IMR-90 (cell line): ENCODE measurements at regions not wholly inside any gene's neighbourhood (a gene's known extent, or its start where the extent isn't known, plus 50 kb on each side); places are given as distances from the start of the nearest gene placed in this dataset.

ENCODE experiments used
- ATAC-seq: fragments of 200-7000 bp; cut with Tn5 transposase; 2 replicates; pipeline ENCODE4 v1.9.1; 2020; ENCODE audit warnings: low read depth, mild to moderate bottlenecking, moderate library complexity
- BruUV-seq: library from RNA; stranded (reverse); fragments of 400-500 nt; replicated peaks from 2 replicates; lab custom pipeline; 2021; lab: Mats Ljungman, UMichigan
- CTCF ChIA-PET: fragments of 300-600 bp; formaldehyde crosslinking; extraction: SDS; loops from one replicate; lab custom pipeline; 2021; ENCODE audit warnings: antibody characterized with exemption; lab: Yijun Ruan, JAX
- POLR2A ChIA-PET: fragments of 300-600 bp; sonication (Branson Sonifier 250); formaldehyde crosslinking; loops from one replicate; lab custom pipeline; 2022; ENCODE audit warnings: antibody characterized with exemption; ENCODE audit not compliant: unreplicated experiment; lab: Charles Lee
- DNase-seq: peaks from one replicate; pipeline ENCODE4 v3.0.0; 2013
- H2AFZ ChIP-seq: replicated peaks from 2 replicates; pipeline ENCODE3; 2013; ENCODE audit warnings: low read length, mild to moderate bottlenecking; ENCODE audit not compliant: poor library complexity
- H2AK5ac ChIP-seq: 2 replicates; pipeline ENCODE4 v1.6.1; 2013; ENCODE audit warnings: low read depth, low read length, inconsistent platforms
- H2AK9ac ChIP-seq: replicated peaks from 2 replicates; pipeline ENCODE3; 2013; ENCODE audit warnings: mild to moderate bottlenecking, low read depth, low read length, moderate library complexity; ENCODE audit not compliant: poor library complexity
- H2BK120ac ChIP-seq: 2 replicates; pipeline ENCODE4 v1.6.1; 2013; ENCODE audit warnings: low read depth, low read length, inconsistent platforms
- H2BK15ac ChIP-seq: 3 replicates; pipeline ENCODE4 v1.6.1; 2013; ENCODE audit warnings: low read depth, low read length, inconsistent platforms
- H2BK20ac ChIP-seq: 2 replicates; pipeline ENCODE4 v1.6.1; 2013; ENCODE audit warnings: low read depth, mild to moderate bottlenecking, inconsistent platforms, low read length, moderate library complexity
- H2BK5ac ChIP-seq: 2 replicates; pipeline ENCODE4 v1.6.1; 2013; ENCODE audit warnings: mild to moderate bottlenecking, low read depth, low read length, inconsistent platforms; ENCODE audit not compliant: poor library complexity, severe bottlenecking
- H3K14ac ChIP-seq: replicated peaks from 2 replicates; pipeline ENCODE4 v1.6.1; 2013; ENCODE audit warnings: low read depth, low read length, inconsistent platforms
- H3K18ac ChIP-seq: 2 replicates; pipeline ENCODE4 v1.6.1; 2013; ENCODE audit warnings: low read depth, low read length, control low read depth
- H3K23ac ChIP-seq: 2 replicates; pipeline ENCODE4 v1.6.1; 2013; ENCODE audit warnings: low read depth, low read length, inconsistent platforms
- H3K27ac ChIP-seq: 2 replicates; pipeline ENCODE4 v1.5.1; 2013; ENCODE audit warnings: mild to moderate bottlenecking, control low read depth, low read length; ENCODE audit not compliant: insufficient read depth
- H3K27me3 ChIP-seq: 2 replicates; pipeline ENCODE4 v1.6.1; 2013; ENCODE audit warnings: low read length; ENCODE audit not compliant: control insufficient read depth, insufficient read depth
- H3K36me3 ChIP-seq: 2 replicates; pipeline ENCODE4 v1.6.1; 2013; ENCODE audit warnings: low read length, mixed read lengths; ENCODE audit not compliant: control insufficient read depth, insufficient read depth
- H3K4ac ChIP-seq: 2 replicates; pipeline ENCODE4 v1.6.1; 2013; ENCODE audit warnings: low read depth, low read length, inconsistent platforms
- H3K4me1 ChIP-seq: 2 replicates; pipeline ENCODE4 v1.6.1; 2013; ENCODE audit warnings: low read length, mixed read lengths; ENCODE audit not compliant: control insufficient read depth, insufficient read depth
- H3K4me2 ChIP-seq: 2 replicates; pipeline ENCODE4 v1.6.1; 2013; ENCODE audit warnings: low read depth, mild to moderate bottlenecking, control low read depth, low read length, moderate library complexity
- H3K4me3 ChIP-seq: 2 replicates; pipeline ENCODE4 v1.5.1; 2013; ENCODE audit warnings: low read depth, mild to moderate bottlenecking, control low read depth, low read length, moderate library complexity; ENCODE audit not compliant: insufficient read depth
- H3K56ac ChIP-seq: 2 replicates; pipeline ENCODE4 v1.6.1; 2013; ENCODE audit warnings: low read length, inconsistent platforms; ENCODE audit not compliant: insufficient read depth; ENCODE audit errors: extremely low read depth
- H3K79me1 ChIP-seq, 2 experiments: 2 replicates each; pipeline ENCODE4 v1.6.1; 2013; ENCODE audit warnings: low read length in 2 of 2, inconsistent platforms in 1 of 2, low read depth in 1 of 2
- H3K9ac ChIP-seq: 2 replicates; pipeline ENCODE4 v1.6.1; 2013; ENCODE audit warnings: low read depth, low read length, control low read depth
- H3K9me1 ChIP-seq: 2 replicates; pipeline ENCODE4 v1.6.1; 2013; ENCODE audit warnings: low read length, inconsistent platforms; ENCODE audit not compliant: insufficient read depth
- H3K9me3 ChIP-seq: 2 replicates; pipeline ENCODE4 v1.6.1; 2013; ENCODE audit warnings: low read length; ENCODE audit not compliant: control insufficient read depth, insufficient read depth
- H4K20me1 ChIP-seq: 2 replicates; pipeline ENCODE4 v1.6.1; 2013; ENCODE audit warnings: low read length, inconsistent platforms; ENCODE audit not compliant: insufficient read depth
- H4K5ac ChIP-seq: 2 replicates; pipeline ENCODE4 v1.6.1; 2013; ENCODE audit warnings: mild to moderate bottlenecking, low read depth, low read length, control low read depth
- H4K8ac ChIP-seq, 2 experiments: 2 replicates each; pipeline ENCODE4 v1.6.1; 2013; ENCODE audit warnings: low read depth in 2 of 2, low read length in 2 of 2, control low read depth in 1 of 2, inconsistent platforms in 1 of 2
- H4K91ac ChIP-seq: 2 replicates; pipeline ENCODE4 v1.6.1; 2013; ENCODE audit warnings: low read depth, low read length, inconsistent platforms; ENCODE audit not compliant: insufficient read depth
- BHLHE40 ChIP-seq: fragments of 150-350 bp; IDR thresholded peaks from 2 replicates; pipeline ENCODE4 v1.6.1; 2016; ENCODE audit warnings: mild to moderate bottlenecking, low read depth, low read length
- CEBPB ChIP-seq: IDR thresholded peaks from 2 replicates; pipeline ENCODE4 v1.6.1; 2012; ENCODE audit warnings: low read depth, low read length, improper control_type of control experiment
- CHD1 ChIP-seq: IDR thresholded peaks from 2 replicates; pipeline ENCODE4 v1.6.1; 2012; ENCODE audit warnings: low read depth, low read length, improper control_type of control experiment
- CTCF ChIP-seq: conservative IDR thresholded peaks from 2 replicates; pipeline ENCODE4 v1.5.1; 2012; ENCODE audit warnings: mild to moderate bottlenecking, low read depth, low read length, improper control_type of control experiment
- ELK1 ChIP-seq: fragments of 150-350 bp; IDR thresholded peaks from 2 replicates; pipeline ENCODE4 v1.6.1; 2016; ENCODE audit warnings: low read depth, mild to moderate bottlenecking, low read length, moderate library complexity, borderline replicate concordance
- FOS ChIP-seq: fragments of 150-350 bp; IDR thresholded peaks from 2 replicates; pipeline ENCODE4 v1.6.1; 2016; ENCODE audit warnings: low read depth, low read length
- MAFK ChIP-seq: IDR thresholded peaks from 2 replicates; pipeline ENCODE4 v1.6.1; 2012; ENCODE audit warnings: low read depth, low read length, improper control_type of control experiment
- MAZ ChIP-seq: IDR thresholded peaks from 2 replicates; pipeline ENCODE4 v1.6.1; 2012; ENCODE audit warnings: low read depth, mild to moderate bottlenecking, low read length, improper control_type of control experiment, moderate library complexity, borderline replicate concordance
- MXI1 ChIP-seq: IDR thresholded peaks from 2 replicates; pipeline ENCODE4 v1.6.1; 2012; ENCODE audit warnings: low read depth, mild to moderate bottlenecking, low read length, moderate library complexity, borderline replicate concordance
- NFE2L2 ChIP-seq: fragments of 150-350 bp; IDR thresholded peaks from 2 replicates; pipeline ENCODE4 v1.6.1; 2016; ENCODE audit warnings: low read depth, mild to moderate bottlenecking, low read length
- POLR2A ChIP-seq: IDR thresholded peaks from 2 replicates; pipeline ENCODE4 v1.6.1; 2012; ENCODE audit warnings: mild to moderate bottlenecking, low read depth, low read length
- RAD21 ChIP-seq: IDR thresholded peaks from 2 replicates; pipeline ENCODE4 v1.6.1; 2012; ENCODE audit warnings: low read length, improper control_type of control experiment
- RCOR1 ChIP-seq: IDR thresholded peaks from 2 replicates; pipeline ENCODE4 v1.6.1; 2012; ENCODE audit warnings: mild to moderate bottlenecking, low read length, improper control_type of control experiment; ENCODE audit not compliant: insufficient replicate concordance
- RFX5 ChIP-seq: IDR thresholded peaks from 2 replicates; pipeline ENCODE4 v1.8.0; 2012; ENCODE audit warnings: low read depth, mild to moderate bottlenecking, low read length, moderate library complexity
- SMC3 ChIP-seq: fragments of 150-350 bp; IDR thresholded peaks from 2 replicates; pipeline ENCODE4 v1.6.1; 2016; ENCODE audit warnings: low read depth, mild to moderate bottlenecking, antibody characterized with exemption, low read length, moderate library complexity
- USF2 ChIP-seq: fragments of 150-350 bp; IDR thresholded peaks from 2 replicates; pipeline ENCODE4 v1.6.1; 2017; ENCODE audit warnings: mild to moderate bottlenecking, antibody characterized with exemption, low read length, low read depth
- WGBS, 2 experiments: methylation state at CpG; one replicate each; pipeline versions ENCODE4 v1.1.5 to v1.1.7; 2013; ENCODE audit warnings: missing lambda C conversion rate in 2 of 2; ENCODE audit not compliant: insufficient read length in 1 of 2; ENCODE audit errors: extremely low coverage in 2 of 2; 5-methylcytosine and 5-hydroxymethylcytosine counted together
- dilution Hi-C: fragments of 300-500 bp; cut with HindIII; formaldehyde crosslinking; loops from one replicate; pipeline ENCODE4 v1.14.3; 2018; ENCODE audit warnings: low sequenced_read_pairs; ENCODE audit not compliant: unreplicated experiment
- in situ Hi-C: fragments of 300-500 bp; cut with MboI; formaldehyde crosslinking; loops from 3 replicates; pipeline ENCODE4 v1.14.3; 2019; ENCODE audit warnings: low sequenced_read_pairs, inconsistent platforms, mixed read lengths
- intact Hi-C: fragments of 100-400 bp; cut with micrococcal nuclease; formaldehyde crosslinking; loops from 2 replicates; pipeline ENCODE4 v1.10.0; 2022

- H3K56ac ChIP-seq, result no peak overlapping the region
- intact Hi-C loops, result no loop called here
- TF ChIP-seq RFX5, result no peak
- no peak for TF ChIP-seq USF2
- no peak for TF ChIP-seq SMC3
- no peak for TF ChIP-seq FOS
- TF ChIP-seq ELK1, result no peak
- TF ChIP-seq BHLHE40, result no peak
- TF ChIP-seq CTCF, result no peak
- TF ChIP-seq RCOR1, result no peak
- no peak for TF ChIP-seq NFE2L2
- TF ChIP-seq RAD21, result no peak
- TF ChIP-seq CHD1, result no peak
- no peak for TF ChIP-seq CEBPB
- no peak for TF ChIP-seq MAZ
- no peak for TF ChIP-seq MXI1
- no peak for TF ChIP-seq MAFK
- no peak for TF ChIP-seq POLR2A
- H4K91ac ChIP-seq, result no peak overlapping the region
- in situ Hi-C loops, result loop anchor here (25.0 kb wide), 1 partner anchor 808 kb away; the partner anchor contains the start of gene MAFB
- no peaks in the 10 kb centered on the region for H3K9me3 ChIP-seq
- no peak overlapping the region for H3K4me3 ChIP-seq
- no peak for ATAC-seq
- DNase-seq, result no peak
- no peak overlapping the region for H2BK20ac ChIP-seq
- H3K4ac ChIP-seq, result no peak overlapping the region
- no TSS peak for BruUV-seq
- WGBS, 2 experiments, result no CpG with 5 or more reads among the region's 2 CpGs
- no peaks in the 10 kb centered on the region for H3K4me1 ChIP-seq
- no peak overlapping the region for H2BK120ac ChIP-seq
- POLR2A ChIA-PET, result no interaction called here
- CTCF ChIA-PET, result interaction anchor here (0.6 kb wide), 1 partner anchor 26 kb away, joined by 3 read pairs; no protein-coding TSS in a partner anchor
- no peak overlapping the region for H3K9ac ChIP-seq
- dilution Hi-C loops, result no loop called here
- H4K5ac ChIP-seq, result no peak overlapping the region
- H2BK5ac ChIP-seq, result no peak overlapping the region
- no peak overlapping the region for H3K23ac ChIP-seq
- no peaks in the 10 kb centered on the region for H3K36me3 ChIP-seq
- H2BK15ac ChIP-seq, result no peak overlapping the region
- H3K18ac ChIP-seq, result no peak overlapping the region
- H3K27me3 ChIP-seq, result 0 out of 2 replicates have a peak, but pooled peaks cover 3% of the 10 kb centered on the region
- H4K8ac ChIP-seq, result no peak overlapping the region
- H3K79me1 ChIP-seq, result no peaks in the 10 kb centered on the region
- no peak overlapping the region for H2AFZ ChIP-seq
- H4K20me1 ChIP-seq, result no peaks in the 10 kb centered on the region
- H3K4me2 ChIP-seq, result no peak overlapping the region
- H3K9me1 ChIP-seq, result no peaks in the 10 kb centered on the region
- H2AK9ac ChIP-seq, result no peak overlapping the region
- no peak overlapping the region for H3K14ac ChIP-seq
- H3K27ac ChIP-seq, result no peak overlapping the region
- H2AK5ac ChIP-seq, result no peak overlapping the region
Observed at GRCh38 chr20:39878809-39879208, 810.2 kb downstream of the MAFB start.
